ENCODE measurements at regions not wholly inside any gene's neighbourhood (a gene's known extent, or its start where the extent isn't known, plus 50 kb on each side); places are given as distances from the start of the nearest gene placed in this dataset.

DNA sequence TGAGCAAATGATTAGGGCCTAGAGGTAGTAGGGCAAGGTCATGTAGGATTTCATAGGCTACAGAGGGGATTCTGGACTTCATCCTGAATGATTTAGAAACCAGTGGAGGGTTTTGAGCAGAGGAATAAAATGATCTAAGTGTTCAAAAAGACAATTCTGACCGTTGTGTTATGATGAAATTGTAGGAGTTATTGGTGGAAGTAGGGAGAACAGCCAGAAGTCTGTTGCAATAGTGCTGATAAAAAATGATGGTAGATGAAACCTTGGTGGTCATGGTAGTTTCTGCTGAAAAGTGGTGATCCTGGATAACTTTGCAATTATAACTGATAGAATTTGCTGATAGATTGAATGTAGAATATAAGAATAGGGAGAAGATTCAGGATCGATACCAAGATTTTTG, 60.2 kb downstream of the MID1IP1 start:
- Histone ChIP-seq H3K27ac (no peak overlapping the region), H3K4me3 (no peak overlapping the region), H3K4me1 (no peaks in the 10 kb centered on the region), H3K27me3 (no peaks in the 10 kb centered on the region), H3K36me3 (no peaks in the 10 kb centered on the region), H3K9me3 (no peaks in the 10 kb centered on the region)
- DNase-seq = no peak
- no peak for TF ChIP-seq POLR2A (IDR thresholded peaks at IDR 0.05)
- TF ChIP-seq, protein P1, sequence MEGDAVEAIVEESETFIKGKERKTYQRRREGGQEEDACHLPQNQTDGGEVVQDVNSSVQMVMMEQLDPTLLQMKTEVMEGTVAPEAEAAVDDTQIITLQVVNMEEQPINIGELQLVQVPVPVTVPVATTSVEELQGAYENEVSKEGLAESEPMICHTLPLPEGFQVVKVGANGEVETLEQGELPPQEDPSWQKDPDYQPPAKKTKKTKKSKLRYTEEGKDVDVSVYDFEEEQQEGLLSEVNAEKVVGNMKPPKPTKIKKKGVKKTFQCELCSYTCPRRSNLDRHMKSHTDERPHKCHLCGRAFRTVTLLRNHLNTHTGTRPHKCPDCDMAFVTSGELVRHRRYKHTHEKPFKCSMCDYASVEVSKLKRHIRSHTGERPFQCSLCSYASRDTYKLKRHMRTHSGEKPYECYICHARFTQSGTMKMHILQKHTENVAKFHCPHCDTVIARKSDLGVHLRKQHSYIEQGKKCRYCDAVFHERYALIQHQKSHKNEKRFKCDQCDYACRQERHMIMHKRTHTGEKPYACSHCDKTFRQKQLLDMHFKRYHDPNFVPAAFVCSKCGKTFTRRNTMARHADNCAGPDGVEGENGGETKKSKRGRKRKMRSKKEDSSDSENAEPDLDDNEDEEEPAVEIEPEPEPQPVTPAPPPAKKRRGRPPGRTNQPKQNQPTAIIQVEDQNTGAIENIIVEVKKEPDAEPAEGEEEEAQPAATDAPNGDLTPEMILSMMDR (IDR thresholded peaks at IDR 0.05) = no peak
- intact Hi-C loops (cut with DNase I; ENCODE audit: low total_unique reads) = no loop called here

DNA sequence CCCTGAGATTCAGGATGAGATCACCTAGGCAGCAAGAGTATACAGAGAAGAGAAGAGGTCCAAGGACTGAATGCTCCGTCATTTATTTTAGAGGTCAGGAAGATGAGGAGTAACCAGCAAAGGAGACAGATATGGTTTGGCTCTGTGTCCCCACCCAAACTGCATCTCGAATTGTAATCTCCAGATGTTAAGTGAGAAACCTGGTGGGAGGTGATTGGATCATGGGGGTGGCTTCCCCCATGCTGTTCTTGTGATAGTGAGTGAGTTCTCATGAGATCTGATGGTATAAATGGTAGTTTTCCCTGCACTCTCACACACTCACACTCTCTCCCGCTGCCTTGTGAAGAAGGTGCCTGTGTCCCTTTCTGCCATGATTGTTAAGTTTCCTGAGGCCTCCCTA, 60.8 kb downstream of the MID1IP1 start:
- DNase-seq = no peak
- Histone ChIP-seq H3K36me3 (no peaks in the 10 kb centered on the region), H3K9me3 (no peaks in the 10 kb centered on the region), H3K4me3 (no peak overlapping the region), H3K27ac (no peak overlapping the region), H3K27me3 (no peaks in the 10 kb centered on the region), H3K4me1 (no peaks in the 10 kb centered on the region)
- intact Hi-C loops (cut with DNase I; ENCODE audit: low total_unique reads) = no loop called here
- TF ChIP-seq POLR2A (IDR thresholded peaks at IDR 0.05) = no peak
- TF ChIP-seq, protein P1 (IDR thresholded peaks at IDR 0.05) = no peak

DNA sequence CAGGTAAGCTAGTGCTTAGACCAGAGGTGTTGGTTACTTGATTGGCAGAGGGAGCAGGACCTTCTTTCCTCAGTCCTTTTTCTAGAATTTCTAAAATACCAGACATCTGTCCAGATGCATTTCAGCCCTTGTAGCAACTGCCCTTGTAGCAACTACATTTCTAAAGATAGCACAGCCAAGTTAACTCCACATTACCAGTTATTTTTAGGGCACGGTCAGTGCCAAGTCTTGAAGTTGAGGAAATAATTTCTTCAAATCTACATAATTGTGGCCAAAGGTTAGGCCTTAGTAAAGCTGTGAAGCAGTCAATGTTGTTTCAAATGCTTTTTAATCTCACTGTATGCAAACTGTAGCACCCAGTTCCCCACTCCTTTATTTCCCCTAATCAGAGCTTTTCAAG, 62.9 kb downstream of the MID1IP1 start:
- Histone ChIP-seq H3K4me3 (no peak overlapping the region), H3K9me3 (no peaks in the 10 kb centered on the region), H3K4me1 (no peaks in the 10 kb centered on the region), H3K27ac (no peak overlapping the region), H3K27me3 (no peaks in the 10 kb centered on the region), H3K36me3 (no peaks in the 10 kb centered on the region)
- TF ChIP-seq, protein P1 (IDR thresholded peaks at IDR 0.05) = no peak
- no peak for TF ChIP-seq POLR2A (IDR thresholded peaks at IDR 0.05)
- intact Hi-C loops (cut with DNase I; ENCODE audit: low total_unique reads) = no loop called here
- DNase-seq = no peak

DNA sequence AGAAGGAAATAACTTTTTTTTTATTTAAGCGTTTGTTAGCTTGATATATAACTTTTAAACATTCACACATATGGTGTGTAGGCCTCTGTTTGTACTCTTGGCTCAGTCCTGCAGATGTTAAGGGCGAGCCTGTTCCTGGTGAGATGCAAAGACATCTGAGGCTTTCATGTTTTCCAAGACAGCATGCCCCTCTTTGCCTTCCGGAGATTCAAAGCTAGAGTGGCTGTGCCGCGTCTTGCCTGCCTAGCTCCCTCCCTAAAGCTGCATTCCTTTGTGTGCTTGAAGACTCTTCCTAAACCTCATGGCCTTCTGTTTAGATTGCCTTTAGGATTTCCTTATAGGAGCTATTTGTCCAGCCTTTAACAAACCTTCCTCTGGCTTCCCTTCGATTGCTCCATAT, 67.1 kb downstream of the MID1IP1 start:
- Histone ChIP-seq H3K4me1 (no peaks in the 10 kb centered on the region), H3K36me3 (no peaks in the 10 kb centered on the region), H3K4me3 (no peak overlapping the region), H3K27me3 (no peaks in the 10 kb centered on the region), H3K9me3 (no peaks in the 10 kb centered on the region), H3K27ac (no peak overlapping the region)
- no peak for DNase-seq
- intact Hi-C loops (cut with DNase I; ENCODE audit: low total_unique reads) = no loop called here
- TF ChIP-seq, protein P1 (IDR thresholded peaks at IDR 0.05) = no peak
- no peak for TF ChIP-seq POLR2A (IDR thresholded peaks at IDR 0.05)

DNA sequence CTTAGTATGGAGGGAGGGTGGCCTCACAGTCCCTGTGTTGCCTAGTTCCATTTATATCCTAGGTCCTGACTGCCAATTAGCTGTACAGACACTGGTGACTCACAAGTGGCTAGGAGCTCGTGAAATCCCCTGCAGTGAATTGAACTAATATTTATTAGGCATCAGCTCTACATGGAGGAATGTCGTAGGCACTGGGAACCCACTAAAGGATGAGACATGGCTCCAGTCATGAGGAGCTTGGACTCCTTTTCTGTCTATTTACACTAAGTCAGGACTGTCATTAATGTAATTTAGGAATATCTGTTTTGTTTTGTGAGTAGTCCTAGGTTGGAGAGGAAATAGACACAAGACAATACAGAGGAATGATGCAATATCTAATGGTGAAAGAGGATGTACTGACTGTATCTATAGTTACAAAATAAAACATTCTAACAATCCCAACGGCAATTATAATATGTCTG, 67.7 kb downstream of the MID1IP1 start:
- no peak for TF ChIP-seq POLR2A (IDR thresholded peaks at IDR 0.05)
- Histone ChIP-seq H3K36me3 (no peaks in the 10 kb centered on the region), H3K27me3 (no peaks in the 10 kb centered on the region), H3K4me1 (no peaks in the 10 kb centered on the region), H3K9me3 (no peaks in the 10 kb centered on the region), H3K4me3 (no peak overlapping the region), H3K27ac (no peak overlapping the region)
- no peak for DNase-seq
- intact Hi-C loops (cut with DNase I; ENCODE audit: low total_unique reads) = no loop called here

DNA sequence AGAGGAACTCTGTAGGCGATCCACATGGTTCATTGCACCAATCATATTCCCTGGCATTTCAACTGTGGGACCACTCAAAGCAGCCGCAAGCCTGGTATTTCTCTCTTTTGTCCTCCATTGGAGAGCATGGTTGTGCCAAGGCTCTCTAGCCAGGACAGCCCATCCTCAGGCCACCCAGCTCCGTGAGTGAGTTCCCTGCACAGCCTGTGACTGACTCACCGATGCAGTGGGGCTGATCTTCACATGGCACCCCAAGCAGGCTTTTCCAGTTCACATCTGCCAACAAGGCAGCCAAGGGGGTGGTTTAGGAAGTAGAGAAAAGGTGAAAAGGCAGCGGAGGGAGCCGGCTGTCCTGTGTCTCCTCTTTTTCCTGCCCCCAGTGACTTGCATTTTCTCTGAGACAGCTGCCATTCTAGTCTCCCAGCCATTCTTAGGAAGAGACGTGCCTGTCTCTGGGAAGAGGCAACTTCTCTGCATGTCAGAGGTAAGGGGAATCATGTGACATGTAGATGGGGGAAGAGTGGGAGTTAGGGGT, 69.2 kb downstream of the MID1IP1 start:
- Histone ChIP-seq H3K27me3 (no peaks in the 10 kb centered on the region), H3K4me1 (no peaks in the 10 kb centered on the region), H3K27ac (no peak overlapping the region), H3K4me3 (no peak overlapping the region), H3K9me3 (no peaks in the 10 kb centered on the region), H3K36me3 (no peaks in the 10 kb centered on the region)
- no peak for TF ChIP-seq POLR2A (IDR thresholded peaks at IDR 0.05)
- TF ChIP-seq, protein P1 (IDR thresholded peaks at IDR 0.05) = no peak
- intact Hi-C loops (cut with DNase I; ENCODE audit: low total_unique reads) = no loop called here
- no peak for DNase-seq

All from uterus (tissue), 3 donors.